ENCODE measurements at regions not wholly inside any gene's neighbourhood (a gene's known extent, or its start where the extent isn't known, plus 50 kb on each side); places are given as distances from the start of the nearest gene placed in this dataset.
A peak's percentile ranks its signal among the peaks of the same experiment; 100 is the strongest.

GRCh38 chr4:24655971-24656370 is 71.6 kb upstream of the DHX15 start:
- intact Hi-C loops (cut with DNase I): no loop called here
- 71 to 78% (median 74%) methylated on average over 4 of the region's 4 CpGs for WGBS, 4 donors
- no peak for ATAC-seq

DNA sequence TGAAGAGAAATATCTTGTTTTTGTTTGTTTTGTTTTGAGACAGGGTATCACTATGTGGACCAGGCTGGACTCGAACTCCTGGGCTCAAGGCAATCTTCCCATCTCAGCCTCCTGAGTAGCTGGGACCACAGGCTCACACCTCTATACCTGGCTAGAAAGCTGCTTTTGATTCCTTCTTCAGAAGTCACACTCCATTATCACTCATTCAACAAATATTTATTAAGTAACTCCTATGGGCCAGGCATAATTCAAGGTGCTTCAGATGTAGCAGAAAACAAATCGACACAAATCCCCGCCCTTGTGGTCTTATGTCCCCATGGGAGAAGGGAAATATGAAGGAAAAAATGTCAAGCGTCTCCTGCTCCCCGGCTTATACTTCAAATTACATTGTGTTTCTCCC is 72.6 kb upstream of the DHX15 start:
- 89 to 95% (median 93%) methylated on average over 5 of the region's 5 CpGs for WGBS, 4 donors

More at GRCh38 chr4:24655971-24656370, 71.6 kb upstream of the DHX15 start:
- Histone ChIP-seq H3K4me1 (peaks cover 0 to 5% (median 0%) of the 10 kb centered on the region in 12 donors), H3K9me3 (no peaks in the 10 kb centered on the region), H3K27ac (no peak overlapping the region), H3K36me3 (no peaks in the 10 kb centered on the region), H3K4me3 (no peak overlapping the region), H3K27me3 (no peaks in the 10 kb centered on the region)
- TF ChIP-seq POLR2A (IDR thresholded peaks at IDR 0.05) (no peak), CTCF (IDR thresholded peaks at IDR 0.05) (no peak)
- no peak for DNase-seq

DNA sequence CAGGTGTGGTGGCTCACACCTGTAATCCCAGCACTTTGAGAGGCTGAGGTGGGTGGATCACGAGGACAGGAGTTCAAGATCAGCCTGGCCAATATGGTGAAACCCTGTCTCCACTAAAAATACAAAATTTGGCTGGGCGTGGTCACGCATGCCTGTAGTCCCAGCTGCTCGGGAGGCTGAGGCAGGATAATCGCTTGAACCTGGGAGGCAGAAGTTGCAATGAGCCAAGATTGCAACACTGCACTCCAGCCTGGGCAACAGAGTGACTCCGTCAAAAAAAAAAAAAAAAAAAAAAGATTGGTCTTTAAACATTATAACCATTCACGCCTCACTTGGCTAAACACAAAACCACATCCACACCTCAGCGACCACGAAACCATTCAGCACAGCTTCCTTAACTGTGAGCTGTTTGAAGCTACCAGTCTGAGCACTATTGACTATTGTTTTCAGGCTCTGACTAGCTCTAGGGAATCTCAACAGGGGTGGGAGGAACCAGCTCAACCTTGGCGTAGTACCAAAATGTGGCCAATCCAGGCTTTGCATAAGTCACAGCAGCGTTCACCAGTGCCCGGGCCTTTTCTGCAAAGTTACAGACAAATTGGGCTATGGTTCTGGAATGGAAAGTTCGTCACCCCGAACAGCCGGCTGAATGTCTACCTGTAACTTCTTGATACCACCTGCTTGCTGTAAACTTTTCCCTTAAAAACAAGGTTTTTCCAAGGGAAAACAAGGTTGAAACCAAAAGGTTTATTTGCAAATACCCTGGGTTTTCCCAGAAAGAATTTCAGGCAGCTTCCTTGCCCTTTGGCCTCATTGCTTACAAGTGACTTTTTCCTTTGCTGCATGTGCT is 73.6 kb upstream of the DHX15 start:
- Histone ChIP-seq H3K27ac (no peak overlapping the region), H3K27me3 (no peaks in the 10 kb centered on the region), H3K36me3 (no peaks in the 10 kb centered on the region), H3K9me3 (no peaks in the 10 kb centered on the region), H3K4me3 (no peak overlapping the region), H3K4me1 (peaks cover 0 to 5% (median 0%) of the 10 kb centered on the region in 12 donors)
- intact Hi-C loops (cut with DNase I): loop anchor here in 1 of 10 donors (1.0 kb wide), 1 partner anchor 17 kb away; no protein-coding TSS in a partner anchor
- no peak for TF ChIP-seq CTCF (IDR thresholded peaks at IDR 0.05)
- no peak for TF ChIP-seq POLR2A (IDR thresholded peaks at IDR 0.05)
- 69 to 73% (median 72%) methylated on average over 15 of the region's 15 CpGs for WGBS, 4 donors
- peak in 3 of 5 donors; percentile 23 to 49 (median 41) for DNase-seq
- ATAC-seq: peak in 3 of 4 donors; percentile 50 to 79 (median 69)

More for the DNA sequence above, 72.6 kb upstream of the DHX15 start:
- no peak for DNase-seq
- Histone ChIP-seq H3K27ac (no peak overlapping the region), H3K4me1 (peaks cover 0 to 5% (median 0%) of the 10 kb centered on the region in 12 donors), H3K27me3 (no peaks in the 10 kb centered on the region), H3K4me3 (no peak overlapping the region), H3K36me3 (no peaks in the 10 kb centered on the region), H3K9me3 (no peaks in the 10 kb centered on the region)
- TF ChIP-seq CTCF (IDR thresholded peaks at IDR 0.05) (no peak), POLR2A (IDR thresholded peaks at IDR 0.05) (no peak)
- ATAC-seq: no peak
- intact Hi-C loops (cut with DNase I): no loop called here

DNA sequence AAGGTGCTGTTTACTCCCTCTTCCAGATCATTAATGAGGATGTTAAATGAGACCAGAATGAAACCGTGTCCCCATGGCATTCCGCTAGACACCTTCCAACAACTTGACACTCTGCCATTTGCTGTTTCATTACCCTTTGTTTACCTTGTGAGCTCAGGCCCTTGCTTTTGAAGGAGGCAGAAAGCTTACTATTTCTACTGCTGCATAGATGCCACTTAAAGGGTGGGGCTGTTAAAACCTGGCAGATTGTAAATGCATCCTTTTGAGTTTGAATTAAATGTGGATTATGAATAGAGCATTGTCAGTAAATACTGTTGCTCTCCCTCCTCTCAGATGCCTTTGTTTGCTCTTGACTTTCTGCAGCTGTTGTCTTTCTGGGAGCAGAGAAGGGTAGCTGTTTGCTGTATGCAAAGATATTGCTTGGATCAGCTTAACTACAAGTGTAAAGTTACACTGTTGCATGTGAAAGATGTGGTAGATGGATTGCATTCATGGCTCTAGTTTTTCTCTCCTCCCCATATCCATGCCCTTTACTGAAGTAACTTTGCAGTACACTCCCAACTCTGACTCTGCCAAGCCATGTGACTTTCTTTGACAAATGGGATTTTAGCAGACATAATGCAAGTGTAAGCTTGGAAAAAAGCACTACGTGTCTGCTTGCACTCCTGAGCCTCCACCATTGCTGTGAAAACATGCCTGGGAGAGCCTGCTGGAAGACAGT is 75.0 kb upstream of the DHX15 start:
- Histone ChIP-seq H3K4me1 (peaks cover 0 to 5% (median 0%) of the 10 kb centered on the region in 12 donors), H3K36me3 (no peaks in the 10 kb centered on the region), H3K4me3 (no peak overlapping the region), H3K27ac (no peak overlapping the region), H3K9me3 (no peaks in the 10 kb centered on the region), H3K27me3 (no peaks in the 10 kb centered on the region)
- DNase-seq (no peak), ATAC-seq (no peak)
- TF ChIP-seq CTCF (IDR thresholded peaks at IDR 0.05) (no peak), POLR2A (IDR thresholded peaks at IDR 0.05) (no peak)
- WGBS, 4 donors: 51 to 59% (median 53%) methylated on average over 3 of the region's 3 CpGs
- intact Hi-C loops (cut with DNase I): no loop called here
